VCaP (cell line): ENCODE measurements at regions not wholly inside any gene's neighbourhood (a gene's known extent, or its start where the extent isn't known, plus 50 kb on each side); places are given as distances from the start of the nearest gene placed in this dataset.
"Not testable (repeated sequence)": the region's sequence is repeated elsewhere in the genome, so short reads cannot be mapped to it uniquely, and the experiment has no call there.

Experiments
- H3K27ac ChIP-seq: fragments of 450-650 bp; 2 replicates; pipeline ENCODE4 v1.5.1; 2017
- CTCF ChIP-seq: fragments of 450-650 bp; conservative IDR thresholded peaks from 2 replicates; pipeline ENCODE4 v1.5.1; 2017; ENCODE audit warnings: mild to moderate bottlenecking, moderate library complexity

GRCh38 chr5:154603011-154603410, 125.0 kb upstream of the HAND1 start:
- TF ChIP-seq CTCF: no peak
- no peak overlapping the region for H3K27ac ChIP-seq

GRCh38 chr5:154601014-154601413, 123.0 kb upstream of the HAND1 start:
- no peak for TF ChIP-seq CTCF
- no peak overlapping the region for H3K27ac ChIP-seq

- no peak overlapping the region for H3K27ac ChIP-seq
- TF ChIP-seq CTCF: no peak
Observed at GRCh38 chr5:154598021-154598420, 120.0 kb upstream of the HAND1 start.

- not testable (repeated sequence) for H3K27ac ChIP-seq
Observed at GRCh38 chr5:154596844-154597243, 118.8 kb upstream of the HAND1 start.

GRCh38 chr5:154595662-154596061, 117.6 kb upstream of the HAND1 start:
- TF ChIP-seq CTCF: no peak
- no peak overlapping the region for H3K27ac ChIP-seq

GRCh38 chr5:154593796-154594195, 115.8 kb upstream of the HAND1 start:
- TF ChIP-seq CTCF: no peak
- H3K27ac ChIP-seq: no peak overlapping the region

- H3K27ac ChIP-seq: no peak overlapping the region
- TF ChIP-seq CTCF: no peak
Observed at GRCh38 chr5:154593071-154593470, 115.0 kb upstream of the HAND1 start.

- H3K27ac ChIP-seq: no peak overlapping the region
- no peak for TF ChIP-seq CTCF
Observed at GRCh38 chr5:154590093-154590724, 112.2 kb upstream of the HAND1 start.
